OCI-M2 (cell line): ENCODE measurements at regions not wholly inside any gene's neighbourhood (a gene's known extent, or its start where the extent isn't known, plus 50 kb on each side); places are given as distances from the start of the nearest gene placed in this dataset.

Source experiments
- DNase-seq: peaks from one replicate; lab custom pipeline; 2025; ENCODE audit not compliant: unreplicated experiment; lab: John Stamatoyannopoulos, UW

DNA sequence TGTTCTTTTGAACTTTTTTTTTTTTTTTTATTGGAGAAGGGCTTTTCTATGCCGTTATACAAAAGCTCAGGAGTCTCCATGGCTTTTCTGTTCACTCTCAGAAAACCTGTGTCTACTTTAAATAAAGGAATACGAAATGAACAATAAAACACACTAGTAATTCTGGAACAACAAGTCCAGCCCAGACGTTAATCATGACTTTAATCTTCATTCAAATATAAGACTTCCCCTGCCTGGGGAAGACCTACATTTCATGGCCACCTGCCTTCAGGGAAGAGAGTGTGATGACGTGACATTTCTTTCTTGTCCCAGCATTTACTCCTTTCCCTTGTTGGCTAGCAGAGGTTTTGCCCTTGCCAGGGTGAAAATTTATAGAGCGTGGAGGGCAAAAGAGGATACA lies 564.5 kb downstream of the PDCD6IP start:
- DNase-seq: no peak

DNA sequence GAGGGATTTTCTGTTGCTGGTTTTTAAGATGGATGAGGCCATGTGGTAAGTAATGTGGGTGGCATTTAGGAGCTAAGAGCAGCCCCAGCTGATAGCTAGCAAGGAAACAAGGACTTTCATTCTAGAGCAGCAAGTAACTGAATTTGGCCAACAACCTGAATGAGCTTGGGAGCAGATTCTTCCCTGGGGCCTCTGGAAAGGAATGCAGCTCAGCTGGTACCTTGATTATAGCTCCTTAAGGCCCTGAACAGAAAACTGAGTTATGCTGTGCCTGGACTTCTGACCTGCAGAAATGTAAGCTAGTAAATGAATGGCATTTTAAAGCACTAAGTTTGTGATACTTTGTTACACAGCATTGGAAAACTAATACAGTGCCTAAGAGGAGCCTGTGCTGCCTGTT lies 565.5 kb downstream of the PDCD6IP start:
- DNase-seq: no peak

DNA sequence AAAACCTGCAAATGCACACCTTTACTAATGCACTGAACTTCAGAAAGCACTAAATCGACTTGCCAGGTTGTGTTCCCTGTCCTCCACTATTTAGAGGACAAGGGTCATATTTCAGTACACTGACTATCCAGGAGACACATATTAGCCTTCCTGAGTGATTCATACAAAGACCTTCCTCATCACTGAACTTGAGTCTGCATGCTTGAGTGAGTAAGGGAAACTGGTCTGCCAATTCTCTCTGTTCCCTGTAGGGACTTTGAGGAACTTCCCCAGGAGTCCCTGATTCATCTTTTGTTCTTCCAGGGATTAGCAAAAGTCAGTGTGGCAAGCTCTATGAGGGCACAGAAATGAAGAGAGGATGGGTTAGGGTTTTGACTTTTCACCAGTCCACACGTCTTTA lies 565.9 kb downstream of the PDCD6IP start:
- no peak for DNase-seq

DNA sequence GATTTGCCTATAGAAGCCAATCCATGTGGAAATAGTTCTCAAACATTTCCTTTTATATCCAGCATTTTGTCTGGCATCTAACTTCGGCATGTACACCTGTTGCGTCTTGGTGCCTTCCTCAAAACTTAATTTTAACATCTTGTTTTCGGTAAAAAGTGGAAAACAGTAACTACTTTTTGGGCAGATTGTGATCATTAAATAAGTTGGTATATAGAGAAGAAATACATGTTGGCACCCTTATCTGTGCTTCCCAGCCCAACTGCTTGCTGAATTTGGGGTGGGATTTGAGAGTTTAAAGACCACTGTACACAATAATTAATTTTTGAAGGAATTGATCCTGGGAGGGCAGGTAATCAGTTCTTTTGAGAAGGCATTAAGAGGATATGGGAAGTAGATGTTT lies 566.8 kb downstream of the PDCD6IP start:
- DNase-seq: no peak

DNA sequence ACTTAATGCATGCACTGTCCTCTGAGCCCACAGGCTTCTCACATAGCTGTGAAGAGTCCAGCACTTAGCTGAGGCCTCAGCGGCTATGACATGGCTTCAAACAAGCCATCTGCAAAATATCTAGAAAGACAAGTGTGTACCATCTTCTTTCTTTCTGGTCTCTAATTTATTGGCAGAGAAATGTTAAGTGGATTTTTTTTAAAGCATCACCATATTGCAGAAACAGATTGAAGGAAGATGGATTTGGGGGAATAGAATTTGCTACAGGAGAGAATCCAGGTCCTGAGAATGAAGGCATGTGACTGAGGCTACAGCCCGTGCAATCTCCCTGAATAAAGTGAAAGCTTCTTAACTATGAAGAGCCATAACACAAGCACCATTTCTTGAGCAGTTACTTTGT lies 567.3 kb downstream of the PDCD6IP start:
- DNase-seq: no peak

DNA sequence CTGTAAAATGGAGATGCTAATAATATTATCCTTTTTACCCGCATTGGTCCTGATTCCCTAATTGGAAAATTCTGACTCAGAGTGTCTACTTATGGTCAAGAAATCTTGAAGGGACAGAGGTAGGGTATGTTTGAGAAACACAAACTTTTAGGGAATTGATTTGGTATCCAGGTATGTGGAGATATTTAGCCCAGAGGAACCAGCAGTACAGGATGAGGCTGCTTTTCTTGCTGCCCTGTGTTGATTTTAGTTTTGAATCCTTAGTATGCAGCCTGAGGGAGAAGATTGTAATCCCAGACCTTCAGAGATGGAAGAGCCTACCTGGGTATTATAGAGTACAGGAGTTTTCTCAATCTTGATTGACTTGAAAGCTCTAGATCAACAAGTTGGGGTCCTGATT lies 569.1 kb downstream of the PDCD6IP start:
- no peak for DNase-seq

DNA sequence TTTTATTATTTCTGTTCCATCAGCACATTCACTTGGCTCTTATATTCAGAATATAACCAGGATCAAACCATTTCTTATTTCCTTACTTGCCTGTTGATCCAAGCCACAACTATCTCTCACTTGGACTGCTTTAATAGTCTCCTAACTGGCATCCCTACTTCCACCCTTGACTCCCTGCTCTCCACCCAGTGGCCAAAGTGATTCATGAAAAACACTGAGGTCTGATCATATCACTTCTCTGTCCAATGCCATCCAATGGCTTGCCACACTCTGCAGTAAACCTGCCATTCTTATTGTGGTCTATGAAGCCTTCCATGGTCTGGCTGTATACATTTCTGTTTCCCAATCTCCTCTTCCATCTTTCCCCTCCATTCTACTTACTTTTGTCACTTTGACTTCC lies 576.1 kb downstream of the PDCD6IP start:
- no peak for DNase-seq

DNA sequence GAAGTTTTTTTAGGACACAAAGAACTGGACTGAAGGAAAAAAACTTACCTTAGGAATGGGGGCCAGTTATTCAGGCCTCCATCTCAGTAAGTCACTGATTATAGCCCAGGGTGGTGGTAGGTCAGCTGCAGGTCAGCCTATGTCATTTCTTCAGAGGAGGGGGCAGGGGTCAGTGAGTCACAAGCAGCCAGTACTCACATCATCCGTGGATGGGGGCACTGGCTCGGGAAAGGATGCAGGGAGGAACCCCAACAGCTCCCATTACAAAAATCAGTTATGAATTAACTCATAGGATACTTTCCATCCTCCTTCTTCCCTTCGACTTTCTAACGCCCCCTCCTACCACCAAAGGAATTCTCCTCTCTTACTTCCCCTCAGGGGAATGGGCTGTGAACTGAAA lies 578.3 kb downstream of the PDCD6IP start:
- DNase-seq: no peak

DNA sequence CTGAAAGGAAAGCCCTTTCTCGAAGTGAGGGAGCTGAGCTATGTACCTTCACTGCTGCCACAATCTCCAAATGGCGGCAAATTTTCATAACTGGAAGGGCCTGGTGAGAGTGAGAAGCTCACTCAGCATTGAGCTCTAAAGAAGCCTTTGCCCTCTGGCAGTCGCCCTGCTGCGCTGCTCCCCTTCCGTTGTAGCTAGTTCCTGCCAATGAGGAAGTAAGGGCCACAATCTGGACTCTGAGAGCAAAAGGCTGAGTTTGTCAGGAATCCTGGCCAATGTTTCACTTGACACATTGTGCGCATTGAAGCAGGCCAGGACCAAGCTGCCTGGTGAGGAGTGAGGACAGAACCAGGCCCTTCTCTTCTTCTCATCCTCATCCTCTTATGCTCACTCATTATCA lies 579.5 kb downstream of the PDCD6IP start:
- no peak for DNase-seq

DNA sequence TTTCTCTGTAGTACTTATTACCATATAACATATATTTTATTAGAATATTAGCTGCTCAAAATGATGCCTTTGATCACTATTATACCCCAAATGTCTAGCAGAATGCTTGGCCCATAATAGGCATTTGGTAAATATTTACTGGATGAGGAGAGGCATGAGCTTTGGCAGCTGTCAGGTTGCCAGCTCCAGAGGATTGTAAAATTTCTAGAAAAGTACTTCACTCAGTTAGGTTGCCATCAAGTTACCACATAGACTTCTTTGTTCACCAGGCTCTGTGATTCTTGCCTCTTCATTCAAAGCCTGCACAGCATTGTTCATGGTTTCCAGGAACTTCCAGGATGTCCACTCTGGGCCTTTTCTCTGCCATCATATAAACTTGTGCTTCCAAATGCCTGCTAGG lies 582.8 kb downstream of the PDCD6IP start:
- no peak for DNase-seq

DNA sequence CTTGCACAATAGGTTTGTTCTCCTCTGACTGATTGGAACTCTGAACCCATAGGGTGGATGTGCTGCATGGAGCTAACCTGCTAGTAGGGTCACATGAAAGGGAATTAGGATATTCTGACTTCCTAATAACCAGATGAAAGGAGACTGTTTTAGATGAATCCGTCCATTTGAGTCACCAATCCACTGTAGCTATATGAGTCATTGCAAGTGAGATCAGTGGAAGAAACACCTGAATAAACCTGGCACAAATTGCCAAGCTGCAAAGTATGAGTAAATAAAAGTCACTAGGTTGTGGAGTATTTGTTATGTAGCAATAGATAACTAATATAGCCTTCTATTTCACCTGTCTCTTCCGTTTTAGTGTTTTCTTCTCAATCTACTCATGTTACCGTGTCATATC lies 584.4 kb downstream of the PDCD6IP start:
- no peak for DNase-seq

DNA sequence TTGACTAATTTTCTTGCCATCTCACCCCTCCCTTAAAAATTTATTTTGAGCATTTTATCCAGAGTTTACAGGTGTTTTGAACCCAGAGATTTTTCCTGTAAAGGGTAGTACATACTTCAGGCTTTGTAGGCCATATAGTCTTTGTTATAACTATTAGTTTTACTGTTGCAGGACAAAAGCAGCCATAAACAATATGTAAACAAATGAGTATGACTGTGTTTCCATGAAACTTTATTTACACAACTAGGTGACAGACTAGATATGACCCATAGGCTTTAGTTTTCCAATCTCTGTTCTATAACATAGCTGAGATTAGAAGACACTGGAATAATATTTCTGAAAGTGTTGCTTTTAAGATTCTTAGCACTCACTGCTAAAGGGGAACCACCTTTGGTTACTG lies 587.9 kb downstream of the PDCD6IP start:
- no peak for DNase-seq

DNA sequence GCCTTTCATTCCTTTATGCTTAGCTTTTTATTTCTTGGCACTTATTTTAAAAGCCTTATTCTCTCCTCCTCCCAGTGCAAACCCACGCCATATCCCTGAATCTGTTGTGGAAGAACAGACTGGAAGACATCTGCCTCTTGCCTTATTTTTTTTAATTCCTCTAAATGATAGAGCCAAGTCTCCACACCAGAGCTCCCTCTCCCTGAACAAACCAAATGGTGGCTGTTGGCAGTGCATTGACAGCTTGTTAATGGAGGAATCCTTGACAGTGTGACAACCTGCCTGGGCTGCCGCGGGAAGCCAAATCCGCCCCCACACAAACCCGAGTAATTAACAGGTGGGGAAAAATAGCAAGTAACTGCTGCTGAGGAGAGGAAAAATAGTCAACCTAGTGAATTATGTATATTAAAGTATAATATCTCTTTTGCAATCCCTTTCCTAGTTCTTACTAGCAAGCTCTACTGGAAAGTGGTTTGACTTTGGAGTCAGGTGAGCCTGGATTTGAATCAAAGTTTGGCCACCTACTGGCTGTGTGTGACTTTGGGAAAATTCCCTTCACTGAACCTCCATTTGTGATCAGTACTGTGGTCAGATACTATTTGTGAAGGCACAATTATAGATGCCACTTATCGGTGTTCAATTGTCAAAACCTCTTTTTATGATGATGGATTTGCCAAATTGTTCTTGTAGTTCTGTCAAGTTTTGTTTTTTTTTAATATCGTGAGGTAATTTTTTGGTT lies 589.6 kb downstream of the PDCD6IP start:
- DNase-seq: no peak

DNA sequence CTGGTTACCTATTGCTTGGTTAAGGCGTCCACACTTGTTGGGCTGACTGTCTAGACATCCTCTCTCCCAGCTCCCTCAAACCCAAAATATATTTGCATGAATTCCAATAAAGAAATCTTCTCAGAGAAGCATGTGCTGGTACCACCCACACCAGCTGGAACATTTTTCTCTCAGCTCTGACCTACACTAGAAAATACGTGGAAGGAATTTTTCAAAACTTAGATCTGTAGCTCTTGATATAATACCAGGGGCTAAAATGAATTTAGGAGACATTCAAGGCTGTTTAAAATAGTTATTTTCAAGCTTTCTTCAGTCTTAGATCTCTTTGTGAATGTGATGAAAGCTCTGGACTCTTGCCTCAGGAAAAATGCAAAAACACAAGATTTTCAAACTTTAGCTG lies 590.4 kb downstream of the PDCD6IP start:
- DNase-seq: no peak

DNA sequence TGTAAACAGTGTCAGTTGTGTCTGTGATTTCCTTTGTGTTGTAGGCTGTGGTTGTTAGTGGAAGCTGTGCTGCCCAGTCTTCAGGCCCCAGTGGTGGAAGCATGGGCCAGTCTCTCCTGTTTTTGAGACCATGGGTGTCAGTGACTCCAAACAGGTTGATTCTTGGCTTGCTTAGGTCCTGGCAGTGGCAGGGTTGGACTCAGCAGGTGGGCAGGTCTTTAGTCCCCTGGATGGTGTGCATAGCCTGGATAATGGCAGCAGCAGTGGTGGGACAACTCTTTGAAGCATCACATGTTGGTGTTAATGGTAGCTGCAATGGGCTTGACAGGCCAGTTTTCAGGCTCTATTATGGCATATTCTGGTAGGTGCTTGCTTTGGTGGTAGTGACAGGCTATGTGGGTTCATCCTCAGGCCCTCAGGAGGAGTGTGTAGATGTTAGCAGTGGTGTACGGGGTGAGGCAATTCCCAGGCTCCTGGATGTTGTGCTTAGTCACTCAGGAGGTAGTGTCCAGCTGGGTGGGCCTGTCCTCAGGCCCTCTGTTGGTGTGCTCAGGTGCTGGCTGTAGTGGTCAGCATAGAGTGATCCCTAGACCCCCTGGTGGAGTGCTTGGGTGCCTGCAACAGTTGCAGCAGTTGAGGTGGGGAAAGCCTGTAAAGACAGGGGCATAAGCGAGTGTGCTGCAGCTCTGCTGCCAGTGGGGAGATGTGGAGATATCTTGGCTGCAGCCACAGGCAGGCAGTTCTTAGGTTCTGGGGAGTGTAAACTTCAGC lies 596.7 kb downstream of the PDCD6IP start:
- DNase-seq: no peak

DNA sequence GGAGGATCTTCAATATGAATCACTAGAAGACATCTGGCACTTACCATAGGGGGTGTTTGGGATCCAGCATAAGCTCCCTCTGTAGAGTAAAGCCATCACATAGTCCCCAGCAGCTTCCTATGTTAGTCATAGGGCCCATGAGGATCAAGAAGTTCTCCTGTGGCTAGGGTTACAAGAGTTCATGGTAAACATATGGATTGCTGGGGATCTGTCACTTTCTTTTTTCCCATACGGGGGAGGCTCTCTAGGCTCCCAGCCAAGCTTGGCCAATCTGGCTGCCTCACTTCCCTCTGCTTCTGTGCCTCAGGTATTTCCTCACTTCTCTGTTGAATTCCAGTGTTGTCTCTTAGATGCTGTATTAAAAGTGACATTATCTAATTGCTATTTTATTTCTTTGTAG lies 597.9 kb downstream of the PDCD6IP start:
- DNase-seq: no peak

DNA sequence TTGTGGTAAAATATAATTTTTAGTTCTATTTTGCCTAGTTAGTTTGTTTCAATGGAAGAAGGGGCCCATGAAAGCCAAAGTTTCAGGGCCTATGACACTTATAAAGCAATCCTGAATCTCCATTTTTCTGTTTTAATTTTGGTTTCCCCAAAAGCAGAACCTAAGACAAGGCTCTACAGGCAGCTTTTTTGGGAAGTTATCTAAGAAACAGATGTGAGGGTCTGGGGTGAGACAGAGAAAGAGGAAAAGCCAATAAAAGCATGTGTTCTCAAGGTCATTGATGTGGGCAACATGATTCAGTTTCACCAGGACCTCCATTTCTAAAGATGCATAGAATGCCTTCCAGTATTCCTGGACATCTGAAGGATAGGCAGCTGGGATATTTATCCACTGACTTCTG lies 598.5 kb downstream of the PDCD6IP start:
- no peak for DNase-seq

DNA sequence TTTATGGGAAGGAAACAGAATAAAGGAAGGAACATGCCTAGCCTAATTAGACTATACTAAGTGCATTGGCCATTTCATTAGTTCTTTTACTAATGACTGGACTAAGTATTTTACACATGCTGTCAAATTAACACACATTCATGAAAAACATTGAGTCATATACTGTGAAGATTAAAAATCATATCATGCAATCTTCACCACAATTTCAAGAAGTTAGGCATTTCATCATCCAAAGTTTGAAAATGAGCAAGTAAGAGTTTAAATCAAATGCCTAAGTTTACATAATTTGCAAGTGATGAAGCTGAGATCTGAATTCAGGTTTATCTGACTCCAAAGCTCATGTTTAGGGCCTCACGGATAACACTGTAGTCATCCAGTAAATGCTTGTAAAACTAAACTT lies 601.0 kb downstream of the PDCD6IP start:
- DNase-seq: no peak

DNA sequence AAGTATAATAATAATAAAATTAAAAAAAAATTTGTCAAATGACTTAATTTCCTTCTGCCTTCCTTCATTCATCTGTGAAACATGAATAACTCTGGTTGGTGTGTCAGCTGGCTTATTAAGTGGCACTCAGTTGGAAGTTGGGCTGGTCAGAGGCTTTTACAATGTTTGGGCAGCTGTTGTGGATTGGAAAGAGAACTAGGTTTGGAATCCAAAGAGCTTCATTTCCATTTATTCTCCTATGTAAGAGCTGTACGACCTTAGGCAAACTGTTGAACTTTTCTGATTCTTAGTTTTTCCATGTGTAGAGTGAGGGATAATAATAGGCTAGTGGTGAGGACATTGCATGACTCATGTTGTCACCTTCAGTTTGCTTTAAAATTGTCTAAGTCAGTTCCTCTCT lies 606.7 kb downstream of the PDCD6IP start:
- DNase-seq: no peak

DNA sequence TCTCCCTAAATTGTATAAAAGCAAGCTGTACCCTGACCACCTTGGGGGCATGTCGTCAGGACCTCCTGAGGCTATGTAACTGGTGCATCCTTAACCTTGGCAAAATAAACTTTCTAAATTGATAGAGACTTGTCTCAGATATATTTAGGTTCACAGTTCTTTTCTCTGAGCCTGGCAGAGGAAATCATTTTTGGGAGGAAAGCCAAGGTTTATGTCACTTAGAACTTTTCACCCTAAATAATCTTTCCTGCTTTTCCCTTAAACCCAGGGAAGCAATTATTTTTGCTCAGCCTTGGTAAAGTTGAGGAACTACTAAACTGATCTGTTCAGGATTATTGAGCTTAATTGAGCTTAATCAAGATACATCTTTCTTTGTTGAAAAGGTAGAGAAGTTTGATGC lies 608.9 kb downstream of the PDCD6IP start:
- no peak for DNase-seq

DNA sequence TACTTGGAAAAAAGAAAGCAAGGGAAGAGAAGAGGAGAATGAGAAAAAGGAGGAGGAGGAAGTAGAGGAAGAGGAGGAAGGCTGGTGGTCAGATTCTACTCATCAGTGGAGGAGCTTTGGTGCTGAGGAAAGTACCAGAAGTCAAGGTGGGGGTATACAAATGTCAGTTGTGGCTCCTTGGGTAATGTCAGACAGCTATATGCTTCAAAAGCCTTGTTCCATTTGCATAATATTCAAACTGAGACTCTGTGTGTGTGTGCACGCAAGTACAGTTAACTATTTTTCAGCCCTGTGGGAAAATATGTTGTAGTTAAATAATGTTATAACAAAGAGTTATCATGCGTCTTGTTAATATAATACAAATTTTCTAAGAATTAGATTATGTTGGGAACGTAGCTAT lies 609.7 kb downstream of the PDCD6IP start:
- DNase-seq: no peak

DNA sequence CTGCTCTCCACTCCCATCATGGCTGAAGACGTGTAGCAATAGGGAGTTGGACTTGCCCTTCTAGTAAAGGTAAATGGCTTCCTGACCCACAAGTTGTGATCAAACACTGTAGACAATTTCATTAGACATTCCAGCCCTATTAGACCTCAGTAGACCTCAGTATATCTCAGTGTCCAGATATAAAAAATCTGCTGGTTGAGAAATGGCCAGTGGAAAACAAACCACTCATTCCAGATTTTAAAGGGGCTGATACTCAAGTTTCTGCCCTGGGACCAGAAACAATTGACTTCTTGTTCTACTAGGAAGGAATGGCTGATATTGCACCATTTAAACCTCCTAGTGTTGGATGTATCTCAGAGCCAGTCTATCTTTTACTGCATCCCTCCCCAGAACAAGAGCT lies 613.2 kb downstream of the PDCD6IP start:
- DNase-seq: no peak

DNA sequence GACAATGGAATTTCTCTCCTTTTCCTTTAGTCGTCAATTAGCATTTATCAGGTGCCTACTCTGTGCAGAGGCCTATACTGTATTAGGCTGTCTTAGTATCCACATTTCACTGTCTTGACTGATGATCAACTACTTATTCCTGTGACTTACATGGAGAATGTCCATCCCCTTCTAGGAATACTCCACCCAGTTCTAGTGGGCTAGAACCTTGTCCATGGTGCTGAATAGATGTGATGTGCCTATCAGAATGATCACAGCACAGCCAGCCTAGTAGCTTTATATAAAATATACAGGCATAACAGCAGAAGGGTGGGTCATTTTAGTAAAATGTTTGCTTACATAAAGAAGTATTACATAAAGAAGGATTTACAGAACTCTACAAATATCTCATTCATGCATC lies 621.4 kb downstream of the PDCD6IP start:
- DNase-seq: peak; percentile 1
